ENCODE measurements at regions not wholly inside any gene's neighbourhood (a gene's known extent, or its start where the extent isn't known, plus 50 kb on each side); places are given as distances from the start of the nearest gene placed in this dataset.

DNA sequence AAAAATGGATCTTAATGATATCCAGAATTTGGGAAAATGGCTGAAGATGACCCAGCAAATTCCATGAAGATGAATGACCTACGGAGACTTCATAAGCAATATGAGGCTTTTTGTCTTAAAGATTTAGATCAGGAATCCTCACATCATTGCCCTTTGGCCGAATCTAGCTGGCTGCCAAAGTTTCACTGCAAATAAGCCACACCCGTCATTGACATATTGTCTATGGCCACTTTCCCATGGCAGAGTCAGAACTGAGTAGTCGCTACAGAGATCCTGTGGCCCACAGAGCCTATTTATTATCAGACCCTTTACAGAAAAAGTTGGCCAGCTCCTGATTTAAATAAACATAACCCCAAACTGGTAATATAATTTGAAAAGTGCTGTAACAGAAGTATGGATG lies 307.4 kb upstream of the RARB start:
- TF ChIP-seq GATA3 (IDR thresholded peaks at IDR 0.05; ENCODE audit: low read depth, low read length) (no peak), GATA2 (IDR thresholded peaks at IDR 0.05; ENCODE audit: low read depth, low read length) (no peak)
